ENCODE measurements at regions not wholly inside any gene's neighbourhood (a gene's known extent, or its start where the extent isn't known, plus 50 kb on each side); places are given as distances from the start of the nearest gene placed in this dataset.

- TF ChIP-seq PATZ1 (CRISPR knock-in tag; IDR thresholded peaks at IDR 0.05; ENCODE audit: borderline replicate concordance) (no peak), ISL1 (CRISPR knock-in tag; IDR thresholded peaks at IDR 0.05) (no peak), ZFP3 (CRISPR knock-in tag; IDR thresholded peaks at IDR 0.05) (no peak), ZNF565 (CRISPR knock-in tag; conservative IDR thresholded peaks at IDR 0.05; ENCODE audit: low read depth) (no peak), PPARA (CRISPR knock-in tag; IDR thresholded peaks at IDR 0.05; ENCODE audit: borderline replicate concordance) (no peak)
These were observed 190.4 kb downstream of the BRD1 start for GRCh38 chr22:49637255-49637760.

Measured in SK-N-SH treated with all-trans-retinoic acid at 6 μM for 48 hours (cell line).